Inflammatory macrophage (primary cell): ENCODE measurements at regions not wholly inside any gene's neighbourhood (a gene's known extent, or its start where the extent isn't known, plus 50 kb on each side); places are given as distances from the start of the nearest gene placed in this dataset.
A peak's percentile ranks its signal among the peaks of the same experiment; 100 is the strongest.

Source experiments
- DNase-seq, 2 donors: peaks; one replicate each; pipeline ENCODE4 v3.0.0-alpha.2; 2020 to 2022

GRCh38 chr1:198865319-198865718 is 226.5 kb downstream of the PTPRC start:
- DNase-seq: no peak

- no peak for DNase-seq
Observed at GRCh38 chr1:198867182-198867581, 228.3 kb downstream of the PTPRC start.

DNA sequence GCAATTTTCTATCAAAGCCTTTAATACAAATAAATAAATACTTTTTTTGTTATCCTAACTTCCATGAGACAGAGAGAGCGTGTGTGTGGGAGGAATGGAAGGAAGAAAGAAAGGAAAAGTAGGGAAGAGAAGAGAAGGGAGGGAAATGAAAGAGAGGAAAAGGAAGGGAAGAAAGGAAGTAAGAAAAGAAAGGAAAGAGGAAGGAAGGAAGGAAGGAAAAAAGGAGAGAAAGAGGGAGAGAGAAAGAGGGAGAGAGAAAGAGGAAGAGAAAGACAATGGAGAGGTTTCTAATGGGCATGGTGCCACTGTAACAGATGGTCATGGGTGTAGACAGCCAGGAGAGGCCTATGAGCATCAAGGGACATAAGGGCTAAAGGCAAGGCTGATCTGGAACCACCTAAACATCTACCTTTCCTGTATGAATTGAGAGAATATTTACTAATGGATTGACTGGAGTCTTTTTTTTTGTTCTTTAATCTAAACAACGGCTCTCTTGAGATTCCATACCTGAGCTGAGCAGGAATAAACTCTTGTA is 234.9 kb downstream of the PTPRC start:
- no peak for DNase-seq

DNA sequence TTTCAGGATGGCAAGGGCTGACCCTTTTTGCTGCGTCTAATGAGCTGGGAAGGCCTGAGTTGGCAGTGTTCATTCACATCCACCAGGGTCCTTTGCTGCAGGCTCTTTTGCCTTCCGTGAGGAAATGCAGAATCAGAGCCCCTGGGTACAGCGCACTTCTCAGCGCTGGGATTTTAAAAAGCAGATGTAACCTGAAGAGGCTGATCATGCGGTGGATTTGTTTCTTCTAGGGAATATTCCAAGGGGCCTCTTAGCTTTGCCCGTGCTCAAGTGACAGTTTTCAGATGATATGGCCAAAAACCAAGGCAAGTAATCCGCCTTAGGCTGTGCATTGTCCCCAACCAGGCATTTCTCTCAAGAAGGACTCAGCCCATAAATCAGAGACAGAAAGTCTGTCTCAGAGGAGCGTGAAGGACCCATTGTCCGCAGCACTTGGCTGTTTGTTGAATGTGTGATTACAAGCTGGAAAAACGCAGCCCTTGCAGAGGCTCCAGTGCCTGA is 237.6 kb downstream of the PTPRC start:
- DNase-seq: no peak

DNA sequence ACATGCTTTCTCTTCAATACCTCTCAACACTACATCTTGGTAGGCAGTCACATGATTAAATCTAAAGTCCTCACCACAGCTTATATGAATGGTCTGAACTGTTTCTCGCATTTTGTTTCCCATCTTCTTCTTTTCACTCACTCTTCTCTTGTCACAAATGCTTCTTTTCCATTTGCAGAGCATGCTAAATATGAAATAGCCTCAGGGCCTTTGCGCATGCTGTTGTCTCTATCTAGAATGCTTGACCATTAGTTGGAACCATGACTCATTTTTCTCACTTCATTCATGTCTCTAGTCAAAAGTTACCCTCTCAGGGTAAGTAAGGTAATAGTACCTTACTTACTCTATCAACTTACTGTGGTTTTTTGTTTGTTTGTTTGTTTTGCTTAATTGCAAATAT is 239.7 kb downstream of the PTPRC start:
- DNase-seq: no peak

- no peak for DNase-seq
Observed at GRCh38 chr1:198879711-198880306, 241.0 kb downstream of the PTPRC start.

- no peak for DNase-seq
Observed at GRCh38 chr1:198880397-198880796, 241.6 kb downstream of the PTPRC start.

DNA sequence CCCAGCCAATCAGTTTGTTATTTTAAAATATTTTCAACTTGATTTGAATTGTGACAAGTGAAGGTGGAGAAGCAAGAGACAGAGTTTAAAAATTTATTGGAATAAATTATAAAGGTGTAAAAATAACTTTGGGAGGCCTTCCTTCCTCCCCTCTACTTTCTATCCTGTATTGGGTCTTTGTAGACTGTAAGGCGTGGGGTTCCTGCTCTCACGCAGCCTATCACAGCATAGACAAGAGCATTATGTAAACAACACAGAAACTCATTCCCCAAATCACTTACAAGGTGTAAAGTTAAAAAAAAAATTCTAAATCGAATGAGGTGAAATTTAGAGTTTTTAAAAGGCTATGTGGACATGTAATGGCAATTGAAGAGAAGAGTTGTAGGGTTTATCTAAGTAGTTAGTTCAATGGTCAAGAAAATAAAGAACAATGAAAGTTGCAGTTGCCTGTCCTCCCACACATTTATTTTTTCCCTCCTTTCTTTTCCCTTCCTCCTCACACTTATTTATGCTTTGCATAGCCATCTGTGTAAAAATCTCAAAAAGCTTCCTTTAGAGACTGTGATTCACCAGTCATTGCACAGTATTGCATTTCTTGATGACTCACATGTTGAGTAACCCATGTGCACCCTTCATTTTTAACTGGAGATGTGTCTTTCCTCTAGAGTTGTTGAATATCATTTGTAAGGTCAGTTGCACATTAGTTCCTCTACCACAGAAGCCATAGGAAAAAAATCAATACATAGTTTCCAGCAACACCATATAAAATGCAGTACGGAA is 242.2 kb downstream of the PTPRC start:
- peak; percentile 86 to 95 for DNase-seq

DNA sequence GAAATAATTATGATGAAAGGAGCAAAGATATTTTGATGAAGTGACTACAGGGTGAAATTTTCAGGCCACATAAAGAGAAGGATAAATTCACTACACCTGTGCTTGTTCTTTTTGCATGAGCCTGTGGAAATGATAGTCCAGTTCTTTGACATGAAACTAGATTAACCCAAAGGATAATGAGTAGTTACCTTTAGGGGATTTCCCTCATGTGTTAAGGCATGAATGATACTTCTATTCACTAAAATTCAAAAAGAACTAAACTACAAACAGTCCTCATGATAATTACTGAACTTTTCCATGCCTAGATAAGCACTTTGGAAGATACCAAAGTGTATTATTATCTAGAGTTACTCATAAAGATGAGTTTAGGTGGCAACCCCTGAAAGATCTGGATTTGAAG is 244.3 kb downstream of the PTPRC start:
- no peak for DNase-seq

DNA sequence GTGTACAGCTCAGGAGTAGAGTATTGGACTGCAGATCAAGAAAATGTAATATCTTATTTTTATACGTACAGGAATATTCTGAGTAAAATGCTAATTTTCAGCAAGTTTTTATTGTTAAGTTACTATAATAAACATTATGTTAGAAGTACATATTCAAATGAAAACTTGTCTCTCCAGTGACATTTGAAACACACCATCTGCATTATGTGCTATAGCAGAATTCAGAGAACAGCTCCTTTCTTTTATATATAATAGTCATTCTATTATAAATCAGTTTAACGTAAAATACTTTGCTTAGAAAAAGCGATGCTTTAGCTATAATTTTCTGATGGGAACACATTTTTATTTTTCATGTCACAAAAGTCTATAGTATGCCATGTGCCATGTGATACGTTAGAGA is 249.0 kb downstream of the PTPRC start:
- no peak for DNase-seq

DNA sequence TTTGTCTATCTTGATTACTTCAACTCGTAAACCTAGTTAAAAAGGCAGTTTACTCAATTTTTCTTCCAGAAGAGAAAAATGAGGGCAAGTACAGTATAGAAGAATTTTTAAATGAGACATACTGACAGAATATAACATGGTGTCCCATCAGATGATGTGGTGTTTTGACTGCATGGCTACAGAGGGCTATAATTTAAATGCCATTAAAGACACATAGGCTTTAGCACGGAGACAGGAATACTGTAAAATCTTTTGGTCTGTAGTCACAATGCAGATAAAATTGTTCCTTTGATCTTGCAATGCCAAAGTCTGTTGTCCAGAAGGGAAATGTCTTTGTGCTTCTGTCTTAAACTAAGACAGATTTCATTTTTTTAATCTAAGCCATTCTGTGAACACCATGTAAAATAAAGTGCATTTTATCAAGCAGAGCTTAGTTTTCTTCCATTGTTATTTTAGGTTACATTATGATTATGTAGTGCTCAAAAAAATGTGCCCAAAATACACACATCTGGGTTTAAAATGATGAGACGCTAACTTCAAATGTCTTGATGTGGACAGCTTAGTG is 249.6 kb downstream of the PTPRC start:
- no peak for DNase-seq

- DNase-seq: peak; percentile 46 to 89
Observed at GRCh38 chr1:198889101-198889500, 250.3 kb downstream of the PTPRC start.

- no peak for DNase-seq
Observed at GRCh38 chr1:198889749-198890148, 250.9 kb downstream of the PTPRC start.

GRCh38 chr1:198890214-198890930 is 251.5 kb downstream of the PTPRC start:
- no peak for DNase-seq

DNA sequence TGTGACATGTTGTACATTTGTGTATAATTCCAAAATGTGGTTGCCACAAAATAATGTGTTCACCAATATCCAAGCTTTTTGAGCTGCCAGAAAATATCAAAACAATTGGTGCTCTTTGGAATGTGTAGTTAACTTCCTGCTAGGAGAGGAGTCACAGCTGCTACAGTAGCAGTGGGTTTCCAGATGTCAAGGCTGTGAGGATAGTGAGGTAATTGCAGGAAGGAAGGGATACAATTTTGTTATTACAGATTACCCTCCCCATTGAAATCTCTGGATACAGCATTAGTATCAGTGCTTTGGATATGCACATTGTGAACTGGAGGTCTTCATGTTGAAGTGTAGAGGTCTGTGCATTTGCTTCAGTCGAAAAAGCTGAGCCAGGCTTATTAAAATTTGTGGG is 253.2 kb downstream of the PTPRC start:
- no peak for DNase-seq

- no peak for DNase-seq
Observed at GRCh38 chr1:198893141-198893540, 254.3 kb downstream of the PTPRC start.

DNA sequence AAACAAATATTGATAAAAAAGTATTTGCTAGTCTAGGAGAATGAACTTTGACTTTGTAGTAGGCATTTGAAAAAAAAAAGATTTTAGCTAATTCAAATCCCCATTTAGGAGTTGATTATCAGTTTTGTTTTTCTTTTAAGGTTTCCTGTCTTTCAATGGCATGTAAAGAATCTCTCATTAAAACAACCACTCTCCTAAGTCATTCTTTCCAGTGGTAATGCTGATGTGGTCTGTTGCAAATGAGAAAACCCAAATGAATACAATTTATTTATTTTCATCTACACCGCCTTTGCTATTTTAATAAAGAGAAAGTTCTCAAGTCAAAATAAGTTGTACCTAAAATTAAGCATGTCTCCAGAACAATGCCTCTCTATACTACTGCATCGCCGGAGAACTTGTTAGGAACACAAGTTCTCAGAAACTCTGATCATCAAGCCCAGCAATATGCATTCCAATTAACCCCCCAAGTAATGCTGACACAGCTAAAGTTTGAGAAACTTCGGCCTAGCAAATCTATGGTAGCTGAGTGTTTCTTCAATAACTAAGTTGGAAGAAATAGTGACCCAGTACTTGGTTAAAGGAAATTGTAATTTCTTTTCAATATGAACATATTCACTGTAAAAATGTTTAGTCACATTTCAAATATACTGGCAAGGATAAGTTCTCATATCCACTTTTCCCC is 255.1 kb downstream of the PTPRC start:
- DNase-seq: no peak

GRCh38 chr1:198901266-198901665 is 262.4 kb downstream of the PTPRC start:
- DNase-seq: no peak

- no peak for DNase-seq
Observed at GRCh38 chr1:198902655-198903054, 263.8 kb downstream of the PTPRC start.

- DNase-seq: no peak
Observed at GRCh38 chr1:198903203-198903602, 264.4 kb downstream of the PTPRC start.

GRCh38 chr1:198903621-198904020 is 264.8 kb downstream of the PTPRC start:
- no peak for DNase-seq

DNA sequence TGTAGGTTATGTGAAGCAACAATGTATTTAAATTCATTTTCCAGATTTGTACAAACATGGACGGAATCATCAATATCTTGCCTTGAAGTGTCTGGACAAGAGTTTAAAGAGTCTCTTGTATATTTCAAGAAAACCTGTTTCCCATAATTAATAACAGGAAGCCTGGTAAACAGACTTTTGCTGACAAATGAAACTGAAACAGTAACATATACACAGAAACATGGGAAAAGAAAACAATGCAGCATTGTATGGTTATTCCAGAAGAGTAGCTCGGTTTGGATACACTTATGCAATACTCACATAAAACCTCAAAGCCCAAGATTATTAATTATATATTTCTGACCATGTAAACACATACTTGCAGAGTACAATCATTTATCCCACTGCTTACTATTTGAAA is 265.5 kb downstream of the PTPRC start:
- DNase-seq: no peak
